ENCODE measurements at regions not wholly inside any gene's neighbourhood (a gene's known extent, or its start where the extent isn't known, plus 50 kb on each side); places are given as distances from the start of the nearest gene placed in this dataset.

DNA sequence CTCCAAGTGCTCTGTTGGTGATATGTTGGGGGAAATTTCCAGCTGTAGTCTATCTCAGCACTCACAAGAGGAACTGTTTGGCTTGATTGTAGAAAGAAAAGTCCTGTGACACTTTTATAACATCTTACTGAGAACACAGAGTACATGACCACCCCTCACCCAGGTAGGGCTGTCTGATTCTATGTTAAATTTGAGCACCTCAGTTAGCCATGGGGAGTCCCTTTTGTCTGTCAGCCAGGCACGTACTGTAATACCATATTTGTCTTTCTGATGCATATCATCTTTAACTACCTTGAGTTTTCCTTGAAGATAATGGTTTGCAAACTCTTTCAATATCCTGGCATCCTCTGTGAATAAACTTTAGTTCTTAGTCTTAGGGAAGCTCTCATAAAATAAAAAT is 164.5 kb downstream of the IZUMO3 start:
- no peak for TF ChIP-seq CTCF (IDR thresholded peaks at IDR 0.05; ENCODE audit: low read depth, low read length, missing control alignments)
- in situ Hi-C loops (cut with HindIII; ENCODE audit: low sequenced_read_pairs), result no loop called here
- no peak for DNase-seq (ENCODE audit: low read depth)
- no peak overlapping the region for H3K4me3 ChIP-seq (ENCODE audit: low read depth, low read length)

DNA sequence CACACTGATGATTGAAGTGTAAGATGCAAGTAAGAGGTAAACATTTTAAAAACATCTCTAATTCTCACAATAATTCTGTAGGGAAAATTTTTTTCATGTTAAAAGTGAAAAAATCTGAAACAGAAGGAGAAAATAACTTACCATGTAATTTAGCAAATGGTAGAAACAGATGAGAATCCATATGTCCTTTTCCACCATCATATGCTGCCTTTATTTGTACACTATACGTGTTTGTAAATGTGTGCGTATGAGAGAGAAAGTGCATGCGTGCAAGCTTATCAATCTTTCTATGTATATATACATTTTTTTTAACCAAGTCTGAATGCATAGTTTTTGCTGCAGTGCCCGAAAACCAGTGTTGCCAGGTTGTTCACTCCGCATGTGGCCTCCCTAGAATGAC is 186.7 kb downstream of the IZUMO3 start:
- in situ Hi-C loops (cut with HindIII; ENCODE audit: low sequenced_read_pairs), result no loop called here
- TF ChIP-seq CTCF (IDR thresholded peaks at IDR 0.05; ENCODE audit: low read depth, low read length, missing control alignments), result no peak
- no peak for DNase-seq (ENCODE audit: low read depth)
- no peak overlapping the region for H3K4me3 ChIP-seq (ENCODE audit: low read depth, low read length)

GRCh38 chr9:24351973-24352372 is 193.7 kb downstream of the IZUMO3 start:
- DNase-seq (ENCODE audit: low read depth), result no peak
- H3K4me3 ChIP-seq (ENCODE audit: low read depth, low read length), result no peak overlapping the region
- in situ Hi-C loops (cut with HindIII; ENCODE audit: low sequenced_read_pairs), result no loop called here
- TF ChIP-seq CTCF (IDR thresholded peaks at IDR 0.05; ENCODE audit: low read depth, low read length, missing control alignments), result no peak

- in situ Hi-C loops (cut with HindIII; ENCODE audit: low sequenced_read_pairs), result no loop called here
- DNase-seq (ENCODE audit: low read depth), result no peak
- H3K4me3 ChIP-seq (ENCODE audit: low read depth, low read length), result no peak overlapping the region
- TF ChIP-seq CTCF (IDR thresholded peaks at IDR 0.05; ENCODE audit: low read depth, low read length, missing control alignments), result no peak
Measured at GRCh38 chr9:24351258-24351657, 194.4 kb downstream of the IZUMO3 start.

GRCh38 chr9:24342457-24342856 is 203.2 kb downstream of the IZUMO3 start:
- DNase-seq (ENCODE audit: low read depth), result no peak
- no peak for TF ChIP-seq CTCF (IDR thresholded peaks at IDR 0.05; ENCODE audit: low read depth, low read length, missing control alignments)
- in situ Hi-C loops (cut with HindIII; ENCODE audit: low sequenced_read_pairs), result no loop called here
- no peak overlapping the region for H3K4me3 ChIP-seq (ENCODE audit: low read depth, low read length)

DNA sequence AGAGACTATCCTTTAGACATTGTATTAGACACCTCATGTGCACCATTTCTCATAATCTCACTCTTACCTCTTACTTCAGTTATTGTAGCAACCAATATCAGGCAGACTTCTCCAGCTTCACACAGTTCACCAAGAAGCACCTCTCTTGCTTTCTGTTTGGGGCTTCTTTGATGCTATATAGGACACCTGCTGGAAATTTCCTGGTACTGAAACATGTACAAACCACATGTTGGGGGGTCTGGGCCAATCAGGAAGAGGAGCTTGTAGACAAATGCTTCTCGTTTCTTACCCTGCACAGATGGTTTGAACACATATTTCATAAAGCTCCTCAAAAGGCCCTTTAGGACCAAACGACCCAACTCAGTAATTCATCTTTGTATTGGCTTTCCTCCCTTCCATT is 212.1 kb downstream of the IZUMO3 start:
- H3K4me3 ChIP-seq (ENCODE audit: low read depth, low read length), result no peak overlapping the region
- in situ Hi-C loops (cut with HindIII; ENCODE audit: low sequenced_read_pairs), result no loop called here
- TF ChIP-seq CTCF (IDR thresholded peaks at IDR 0.05; ENCODE audit: low read depth, low read length, missing control alignments), result no peak
- no peak for DNase-seq (ENCODE audit: low read depth)

- in situ Hi-C loops (cut with HindIII; ENCODE audit: low sequenced_read_pairs), result no loop called here
- no peak for TF ChIP-seq CTCF (IDR thresholded peaks at IDR 0.05; ENCODE audit: low read depth, low read length, missing control alignments)
- no peak overlapping the region for H3K4me3 ChIP-seq (ENCODE audit: low read depth, low read length)
- no peak for DNase-seq (ENCODE audit: low read depth)
Measured at GRCh38 chr9:24298912-24299311, 246.8 kb downstream of the IZUMO3 start.

Data from astrocyte of the cerebellum (primary cell).